DND-41 (cell line): ENCODE measurements at regions not wholly inside any gene's neighbourhood (a gene's known extent, or its start where the extent isn't known, plus 50 kb on each side); places are given as distances from the start of the nearest gene placed in this dataset.
"Not testable (repeated sequence)": the region's sequence is repeated elsewhere in the genome, so short reads cannot be mapped to it uniquely, and the experiment has no call there.

Source experiments
- ATAC-seq: fragments of 200-7000 bp; cut with Tn5 transposase; 3 replicates; pipeline ENCODE4 v1.9.1; 2021; ENCODE audit warnings: low read depth; ENCODE audit not compliant: insufficient read depth
- DNase-seq: peaks from one replicate; pipeline ENCODE4 v3.0.0-alpha.2; 2020
- H2AFZ ChIP-seq: 2 replicates; pipeline ENCODE4 v1.6.0; 2012; ENCODE audit warnings: low read depth, low read length
- H3K27ac ChIP-seq: 2 replicates; pipeline ENCODE4 v1.5.1; 2012; ENCODE audit warnings: low read length, inconsistent platforms
- H3K27me3 ChIP-seq: fragments of 200-600 bp; sonication (generic); 2 replicates; pipeline ENCODE4 v1.6.0; 2012; ENCODE audit warnings: low read length, mild to moderate bottlenecking, inconsistent platforms; ENCODE audit not compliant: insufficient read depth, poor library complexity
- H3K36me3 ChIP-seq: 2 replicates; pipeline ENCODE4 v1.5.1; 2012; ENCODE audit warnings: low read length, inconsistent platforms; ENCODE audit not compliant: insufficient read depth
- H3K4me1 ChIP-seq: 2 replicates; pipeline ENCODE4 v1.5.1; 2012; ENCODE audit warnings: mild to moderate bottlenecking, low read length; ENCODE audit not compliant: insufficient read depth
- H3K4me2 ChIP-seq: 2 replicates; pipeline ENCODE4 v1.6.0; 2012; ENCODE audit warnings: mild to moderate bottlenecking, moderate library complexity, low read length, inconsistent platforms; ENCODE audit not compliant: insufficient read depth
- H3K4me3 ChIP-seq, 2 experiments: fragments of 200-600 bp in 1 of 2; shearing (Covaris generic) in 1 of 2; 2 replicates each; pipeline ENCODE4 v1.5.1; 2012 to 2016; ENCODE audit warnings: inconsistent platforms in 2 of 2, low read length in 2 of 2, mild to moderate bottlenecking in 2 of 2, low read depth in 1 of 2, moderate library complexity in 1 of 2
- H3K79me2 ChIP-seq: 2 replicates; pipeline ENCODE4 v1.6.0; 2012; ENCODE audit warnings: low read length, inconsistent platforms; ENCODE audit not compliant: insufficient read depth
- H3K9ac ChIP-seq: 2 replicates; pipeline ENCODE4 v1.6.0; 2012; ENCODE audit warnings: low read depth, mild to moderate bottlenecking, inconsistent platforms, low read length, moderate library complexity
- H3K9me3 ChIP-seq: 2 replicates; pipeline ENCODE4 v1.5.1; 2012; ENCODE audit warnings: low read length, moderate library complexity, mild to moderate bottlenecking, inconsistent platforms; ENCODE audit not compliant: insufficient read depth, severe bottlenecking
- H4K20me1 ChIP-seq: 2 replicates; pipeline ENCODE4 v1.6.0; 2012; ENCODE audit warnings: low read length; ENCODE audit not compliant: insufficient read depth
- EZH2 ChIP-seq: IDR thresholded peaks from 3 replicates; pipeline ENCODE4 v1.6.1; 2012; ENCODE audit warnings: borderline replicate concordance, low read depth, mild to moderate bottlenecking, moderate library complexity, low read length, inconsistent platforms; ENCODE audit not compliant: severe bottlenecking
- TF ChIP-seq, protein P1 (sequence below): IDR thresholded peaks from 2 replicates; pipeline ENCODE4 v1.5.1; 2012; ENCODE audit warnings: borderline replicate concordance, low read length, moderate library complexity, mild to moderate bottlenecking; ENCODE audit not compliant: poor library complexity, severe bottlenecking; ENCODE audit errors: extremely low read depth

- Histone ChIP-seq H3K27ac (no peak overlapping the region), H3K4me1 (no peaks in the 10 kb centered on the region), H3K9ac (no peak overlapping the region), H3K9me3 (no peaks in the 10 kb centered on the region), H3K27me3 (peaks cover 5% of the 10 kb centered on the region), H3K4me3 (no peak overlapping the region), H3K36me3 (no peaks in the 10 kb centered on the region), H4K20me1 (no peaks in the 10 kb centered on the region), H3K79me2 (no peaks in the 10 kb centered on the region), H3K4me2 (no peak overlapping the region), H2AFZ (no peak overlapping the region)
- DNase-seq, result no peak
- TF ChIP-seq, protein P1, sequence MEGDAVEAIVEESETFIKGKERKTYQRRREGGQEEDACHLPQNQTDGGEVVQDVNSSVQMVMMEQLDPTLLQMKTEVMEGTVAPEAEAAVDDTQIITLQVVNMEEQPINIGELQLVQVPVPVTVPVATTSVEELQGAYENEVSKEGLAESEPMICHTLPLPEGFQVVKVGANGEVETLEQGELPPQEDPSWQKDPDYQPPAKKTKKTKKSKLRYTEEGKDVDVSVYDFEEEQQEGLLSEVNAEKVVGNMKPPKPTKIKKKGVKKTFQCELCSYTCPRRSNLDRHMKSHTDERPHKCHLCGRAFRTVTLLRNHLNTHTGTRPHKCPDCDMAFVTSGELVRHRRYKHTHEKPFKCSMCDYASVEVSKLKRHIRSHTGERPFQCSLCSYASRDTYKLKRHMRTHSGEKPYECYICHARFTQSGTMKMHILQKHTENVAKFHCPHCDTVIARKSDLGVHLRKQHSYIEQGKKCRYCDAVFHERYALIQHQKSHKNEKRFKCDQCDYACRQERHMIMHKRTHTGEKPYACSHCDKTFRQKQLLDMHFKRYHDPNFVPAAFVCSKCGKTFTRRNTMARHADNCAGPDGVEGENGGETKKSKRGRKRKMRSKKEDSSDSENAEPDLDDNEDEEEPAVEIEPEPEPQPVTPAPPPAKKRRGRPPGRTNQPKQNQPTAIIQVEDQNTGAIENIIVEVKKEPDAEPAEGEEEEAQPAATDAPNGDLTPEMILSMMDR, result no peak
- TF ChIP-seq EZH2, result no peak
- no peak for ATAC-seq
Observed at GRCh38 chr4:112830753-112831386, 193.9 kb downstream of the LARP7 start.

DNA sequence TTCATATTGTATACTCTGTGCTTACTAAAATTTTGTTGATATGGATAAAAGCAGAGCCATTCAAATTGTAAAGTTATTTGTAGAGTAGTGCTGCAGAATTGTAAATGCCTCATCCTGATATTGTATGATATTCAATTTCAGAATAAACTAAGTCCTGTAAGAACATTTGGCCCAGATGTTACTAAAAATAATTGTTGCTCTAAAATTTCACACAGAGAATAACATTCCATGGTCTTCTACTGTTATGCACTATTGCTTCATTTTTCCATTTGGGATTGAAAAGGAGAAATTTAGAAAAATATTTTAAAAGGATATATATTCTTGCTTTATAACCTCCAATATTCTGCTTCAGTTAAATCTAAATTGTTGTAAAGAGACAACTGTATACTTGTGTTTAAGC, 195.6 kb downstream of the LARP7 start:
- Histone ChIP-seq H3K27ac (no peak overlapping the region), H3K4me3 (no peak overlapping the region), H3K27me3 (no peaks in the 10 kb centered on the region), H2AFZ (no peak overlapping the region), H3K9me3 (no peaks in the 10 kb centered on the region), H3K36me3 (no peaks in the 10 kb centered on the region), H3K79me2 (no peaks in the 10 kb centered on the region), H3K4me2 (no peak overlapping the region), H3K9ac (no peak overlapping the region), H3K4me1 (no peaks in the 10 kb centered on the region), H4K20me1 (no peaks in the 10 kb centered on the region)
- no peak for ATAC-seq
- no peak for DNase-seq
- TF ChIP-seq, protein P1, result no peak
- TF ChIP-seq EZH2, result no peak

DNA sequence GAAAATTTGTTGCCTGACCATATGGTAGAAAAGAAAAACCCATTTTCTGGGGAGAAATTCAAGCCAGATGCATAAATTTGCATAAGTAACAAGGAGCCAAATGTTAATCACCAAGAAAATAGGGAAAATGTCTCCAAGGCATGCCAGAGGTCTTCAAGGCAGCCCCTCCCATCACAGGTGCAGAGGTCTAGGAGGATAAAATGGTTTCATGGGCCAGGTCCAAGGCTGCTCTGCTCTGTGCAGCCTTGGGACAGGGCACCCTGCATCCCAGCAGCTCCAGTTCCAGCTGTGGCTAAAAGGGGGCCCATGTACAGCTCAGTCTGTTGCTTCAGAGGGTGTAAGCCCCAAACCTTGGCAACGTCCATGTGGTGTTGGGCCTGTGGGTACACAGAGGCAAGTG, 200.0 kb downstream of the LARP7 start:
- Histone ChIP-seq H3K79me2 (no peaks in the 10 kb centered on the region), H3K9ac (no peak overlapping the region), H3K9me3 (no peaks in the 10 kb centered on the region), H3K4me2 (no peak overlapping the region), H3K36me3 (no peaks in the 10 kb centered on the region), H3K27me3 (no peaks in the 10 kb centered on the region), H3K27ac (no peak overlapping the region), H2AFZ (no peak overlapping the region), H3K4me3 (no peak overlapping the region), H4K20me1 (no peaks in the 10 kb centered on the region), H3K4me1 (no peaks in the 10 kb centered on the region)
- no peak for TF ChIP-seq EZH2
- TF ChIP-seq, protein P1, result no peak
- DNase-seq, result no peak
- no peak for ATAC-seq

GRCh38 chr4:112838015-112838414, 201.1 kb downstream of the LARP7 start:
- DNase-seq, result not testable (repeated sequence)

More at GRCh38 chr4:112838015-112838414, 201.1 kb downstream of the LARP7 start:
- H3K4me3 ChIP-seq, H3K4me1 ChIP-seq, H3K9me3 ChIP-seq, H3K27me3 ChIP-seq, H3K9ac ChIP-seq, ATAC-seq, H3K27ac ChIP-seq, H3K4me2 ChIP-seq, H3K36me3 ChIP-seq, H4K20me1 ChIP-seq, H3K79me2 ChIP-seq, H2AFZ ChIP-seq: not testable (repeated sequence)
